Retinal pigment epithelial cell (primary cell): ENCODE measurements at regions not wholly inside any gene's neighbourhood (a gene's known extent, or its start where the extent isn't known, plus 50 kb on each side); places are given as distances from the start of the nearest gene placed in this dataset.
A peak's percentile ranks its signal among the peaks of the same experiment; 100 is the strongest.

Source experiments
- DNase-seq: peaks from one replicate; pipeline ENCODE4 v3.0.0-alpha.2; 2010; ENCODE audit warnings: low read depth
- H3K4me3 ChIP-seq: 2 replicates; pipeline ENCODE4 v1.5.1; 2011; ENCODE audit warnings: mild to moderate bottlenecking, low read length, control low read depth, moderate library complexity
- TF ChIP-seq, protein P1 (sequence below): conservative IDR thresholded peaks from 2 replicates; pipeline ENCODE4 v1.5.1; 2011; ENCODE audit warnings: low read depth, low read length, control low read depth, inconsistent platforms

DNA sequence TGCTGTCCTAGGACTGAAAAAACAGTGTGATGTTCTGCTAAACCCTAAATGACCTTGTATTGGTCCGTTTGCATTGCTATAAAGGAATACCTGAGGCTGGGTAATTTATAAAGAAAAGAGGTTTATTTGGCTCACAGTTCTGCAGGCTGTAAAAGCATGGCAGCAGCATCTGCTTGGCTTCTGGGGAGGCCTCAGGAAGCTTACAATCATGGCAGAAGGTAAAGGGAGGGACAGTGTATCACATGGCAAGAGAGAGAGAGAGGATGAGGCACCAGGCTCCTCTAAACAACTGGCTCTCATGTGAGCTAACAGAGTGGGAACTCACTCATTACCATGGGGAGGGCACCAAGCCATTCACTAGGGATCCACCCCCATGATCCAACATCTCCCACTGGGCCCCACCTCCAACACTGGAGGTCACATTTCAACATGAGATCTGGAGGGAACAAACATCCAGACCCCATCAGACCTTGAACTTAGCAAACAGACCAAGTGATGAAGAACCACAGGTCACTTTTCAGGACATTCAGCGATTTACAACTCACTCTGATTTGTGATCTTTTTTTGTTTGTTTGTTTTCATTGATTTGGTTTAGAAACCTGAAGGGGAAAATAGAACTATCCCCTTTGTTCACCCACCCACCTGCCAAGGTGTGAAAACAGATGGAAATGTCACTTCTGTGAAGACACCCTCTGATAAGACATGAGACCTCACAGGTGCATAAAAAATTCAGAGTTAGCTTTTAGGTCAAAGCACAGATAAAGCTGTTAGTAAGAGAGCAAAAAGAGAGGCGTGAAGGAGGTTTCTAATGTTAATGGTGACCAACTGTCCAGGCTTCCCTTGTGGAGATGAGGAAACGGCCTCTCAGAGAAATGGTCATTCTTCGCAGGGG lies 104.2 kb upstream of the RALGPS2 start:
- TF ChIP-seq, protein P1, sequence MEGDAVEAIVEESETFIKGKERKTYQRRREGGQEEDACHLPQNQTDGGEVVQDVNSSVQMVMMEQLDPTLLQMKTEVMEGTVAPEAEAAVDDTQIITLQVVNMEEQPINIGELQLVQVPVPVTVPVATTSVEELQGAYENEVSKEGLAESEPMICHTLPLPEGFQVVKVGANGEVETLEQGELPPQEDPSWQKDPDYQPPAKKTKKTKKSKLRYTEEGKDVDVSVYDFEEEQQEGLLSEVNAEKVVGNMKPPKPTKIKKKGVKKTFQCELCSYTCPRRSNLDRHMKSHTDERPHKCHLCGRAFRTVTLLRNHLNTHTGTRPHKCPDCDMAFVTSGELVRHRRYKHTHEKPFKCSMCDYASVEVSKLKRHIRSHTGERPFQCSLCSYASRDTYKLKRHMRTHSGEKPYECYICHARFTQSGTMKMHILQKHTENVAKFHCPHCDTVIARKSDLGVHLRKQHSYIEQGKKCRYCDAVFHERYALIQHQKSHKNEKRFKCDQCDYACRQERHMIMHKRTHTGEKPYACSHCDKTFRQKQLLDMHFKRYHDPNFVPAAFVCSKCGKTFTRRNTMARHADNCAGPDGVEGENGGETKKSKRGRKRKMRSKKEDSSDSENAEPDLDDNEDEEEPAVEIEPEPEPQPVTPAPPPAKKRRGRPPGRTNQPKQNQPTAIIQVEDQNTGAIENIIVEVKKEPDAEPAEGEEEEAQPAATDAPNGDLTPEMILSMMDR, result no peak
- DNase-seq, result no peak
- no peak overlapping the region for H3K4me3 ChIP-seq

DNA sequence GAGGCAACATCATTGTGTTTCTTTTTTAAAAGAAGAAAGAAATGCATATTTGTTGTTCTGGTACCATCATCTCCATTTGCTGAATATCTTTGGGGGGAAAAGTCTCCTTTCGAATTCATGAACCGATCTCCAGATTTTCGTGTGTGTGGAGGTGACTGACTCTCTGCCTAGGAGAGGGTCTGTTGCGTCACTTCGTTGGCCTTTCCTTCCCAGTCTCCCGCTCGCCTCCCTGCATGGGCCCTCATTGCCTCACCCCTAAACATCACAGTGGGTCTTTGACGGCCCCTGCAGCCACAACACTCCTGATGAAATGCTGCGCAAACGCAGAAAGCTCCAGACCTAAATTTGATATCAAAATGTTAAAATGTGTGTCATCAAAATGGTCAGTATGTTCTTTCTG lies 103.2 kb upstream of the RALGPS2 start:
- TF ChIP-seq, protein P1, result no peak
- H3K4me3 ChIP-seq, result no peak overlapping the region
- no peak for DNase-seq

DNA sequence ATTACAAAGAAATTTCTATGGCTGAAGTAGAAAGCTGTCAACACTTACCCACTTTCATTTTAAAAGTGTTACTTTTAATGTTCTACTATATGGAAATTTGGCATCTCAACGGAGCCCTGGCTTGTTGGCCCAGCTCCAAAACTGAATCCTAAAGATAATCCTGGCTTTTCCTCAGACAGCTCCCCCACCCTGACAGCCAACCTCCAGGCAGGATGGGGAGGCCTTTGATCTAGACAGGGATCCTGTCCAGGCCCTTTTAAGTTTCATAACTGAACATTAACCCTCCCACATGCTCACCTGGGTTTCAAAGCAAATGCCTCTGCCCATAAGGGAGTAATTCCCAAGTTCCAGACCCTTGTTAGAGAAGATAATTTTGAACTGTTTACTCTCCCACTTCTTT lies 99.3 kb upstream of the RALGPS2 start:
- no peak for DNase-seq
- no peak overlapping the region for H3K4me3 ChIP-seq
- TF ChIP-seq, protein P1, result no peak

DNA sequence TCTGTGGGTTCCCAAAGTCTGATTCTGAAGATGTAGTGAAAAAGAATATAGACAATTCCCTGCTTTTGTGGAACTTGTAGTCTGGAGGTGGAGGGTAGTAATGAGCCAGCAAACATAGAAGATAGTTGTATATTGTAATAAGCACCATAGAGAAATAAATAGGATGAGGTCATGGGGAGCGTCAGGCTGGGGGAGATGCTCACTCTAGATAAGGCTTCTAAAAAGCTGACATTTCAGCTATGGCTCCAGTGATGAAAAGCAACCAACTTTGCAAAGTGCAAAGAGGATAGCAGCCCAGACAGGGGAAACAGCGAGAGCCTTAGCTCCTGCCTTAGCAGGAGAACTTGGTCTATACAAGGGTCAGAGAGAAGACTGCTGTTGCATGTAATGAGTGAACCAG lies 98.0 kb upstream of the RALGPS2 start:
- H3K4me3 ChIP-seq, result no peak overlapping the region
- TF ChIP-seq, protein P1, result no peak
- no peak for DNase-seq

DNA sequence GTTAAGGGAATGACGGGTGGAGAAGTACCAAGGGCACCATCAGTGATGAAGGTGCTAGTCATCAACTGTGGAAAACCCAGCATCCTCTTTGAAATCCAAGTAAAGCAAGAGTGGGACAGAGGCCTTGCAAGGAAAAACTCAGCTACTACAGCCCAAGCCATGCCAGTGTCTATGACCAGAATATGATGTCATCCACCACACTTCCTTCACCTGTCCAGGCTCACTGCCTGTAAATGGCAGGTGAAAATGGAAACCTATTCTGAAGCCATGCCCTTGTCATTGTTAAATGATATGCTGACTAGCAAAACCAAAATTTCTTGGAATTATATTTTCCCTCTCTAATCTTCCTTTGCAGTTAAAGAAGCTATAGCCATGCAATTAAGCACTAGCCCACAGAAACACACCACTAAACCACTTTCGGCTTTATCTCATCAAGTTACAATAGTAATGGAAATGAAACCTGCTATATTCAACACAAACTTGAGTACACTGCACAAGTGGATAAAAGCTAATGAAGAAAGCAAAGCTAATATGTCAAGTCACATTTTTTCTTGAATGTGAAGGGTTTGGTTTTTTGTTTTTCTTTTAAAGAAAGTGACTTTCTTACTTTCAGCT lies 96.3 kb upstream of the RALGPS2 start:
- no peak for DNase-seq
- TF ChIP-seq, protein P1, result no peak
- no peak overlapping the region for H3K4me3 ChIP-seq

DNA sequence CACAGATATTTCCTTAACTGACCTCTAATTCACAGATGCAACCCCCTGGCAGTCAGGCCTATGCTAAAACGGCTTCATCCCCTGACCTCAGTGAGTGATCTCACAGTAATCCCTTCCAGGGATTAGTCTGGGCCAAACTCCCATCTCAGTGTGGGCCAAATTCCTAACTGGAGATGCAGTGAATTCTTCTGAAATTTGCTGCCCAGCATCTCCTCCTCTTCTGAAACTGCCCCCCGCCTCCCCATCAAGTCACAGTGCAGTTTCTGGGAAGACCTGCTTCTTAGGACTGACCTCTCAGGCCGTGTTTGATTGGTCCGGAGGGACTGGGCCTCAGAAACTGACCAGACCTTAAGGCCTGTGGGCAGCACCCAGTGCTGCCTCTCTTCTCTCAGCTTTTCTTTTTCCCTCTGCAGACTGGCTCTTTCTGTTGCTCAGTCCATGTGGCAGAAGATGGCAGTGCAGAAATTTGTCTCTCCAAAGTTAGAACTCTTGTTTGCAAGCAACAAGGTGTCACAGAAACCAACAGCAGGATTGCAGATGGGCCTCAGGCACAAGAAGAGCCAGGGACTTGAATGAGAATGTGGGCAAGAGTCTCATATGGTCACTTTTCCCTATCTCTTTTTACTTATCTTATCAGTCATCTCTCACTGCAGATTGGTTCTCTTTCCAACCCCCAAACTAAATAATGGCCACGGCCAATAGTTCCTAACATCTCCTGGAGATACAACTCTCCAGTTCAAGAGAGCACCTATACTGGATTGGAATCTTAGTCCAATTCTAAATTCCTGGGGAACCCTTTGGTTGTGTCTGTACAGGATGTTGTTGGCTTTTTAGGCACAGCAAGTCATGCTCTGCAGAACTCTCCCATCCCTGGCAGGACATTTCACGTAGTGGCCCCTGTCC lies 95.5 kb upstream of the RALGPS2 start:
- TF ChIP-seq, protein P1, result peak; percentile 24
- no peak overlapping the region for H3K4me3 ChIP-seq
- DNase-seq, result peak; percentile 52
